ENCODE measurements at regions not wholly inside any gene's neighbourhood (a gene's known extent, or its start where the extent isn't known, plus 50 kb on each side); places are given as distances from the start of the nearest gene placed in this dataset.

DNA sequence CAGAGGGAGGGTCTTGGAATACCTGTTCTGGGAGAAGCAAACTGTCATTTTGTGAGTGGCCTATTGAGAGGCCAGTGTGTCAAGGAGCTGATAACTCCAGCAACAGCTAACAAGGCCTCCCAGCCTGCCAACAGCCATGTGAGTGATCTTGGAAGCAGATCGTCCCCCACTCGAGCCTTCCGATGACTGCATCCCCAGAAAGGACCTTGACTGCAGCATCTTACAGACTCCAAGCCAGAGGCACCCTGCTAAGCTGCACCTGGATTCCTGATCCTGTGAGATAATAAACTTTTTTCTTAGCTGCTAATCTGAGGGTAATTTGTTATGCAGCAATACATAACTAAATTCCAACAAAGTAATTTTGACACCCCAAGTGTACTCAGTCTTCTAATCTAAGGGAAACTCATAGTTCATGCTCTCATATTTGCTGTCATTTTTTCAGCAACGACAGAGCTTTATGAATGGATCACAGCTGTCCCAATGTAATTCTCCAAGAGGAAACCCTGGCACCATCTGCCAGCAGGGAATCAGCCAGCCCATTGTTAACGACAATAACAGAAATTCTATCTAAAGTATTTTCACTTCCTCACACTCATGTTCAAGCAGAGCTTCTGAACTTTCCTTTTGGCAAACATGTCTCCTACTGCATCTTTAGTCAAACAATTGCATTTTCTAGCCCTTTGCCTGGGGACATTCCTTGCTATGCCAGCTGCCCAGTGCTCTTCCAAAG is 470.2 kb upstream of the BTBD3 start:
- no peak for DNase-seq (ENCODE audit: low spot score)

DNA sequence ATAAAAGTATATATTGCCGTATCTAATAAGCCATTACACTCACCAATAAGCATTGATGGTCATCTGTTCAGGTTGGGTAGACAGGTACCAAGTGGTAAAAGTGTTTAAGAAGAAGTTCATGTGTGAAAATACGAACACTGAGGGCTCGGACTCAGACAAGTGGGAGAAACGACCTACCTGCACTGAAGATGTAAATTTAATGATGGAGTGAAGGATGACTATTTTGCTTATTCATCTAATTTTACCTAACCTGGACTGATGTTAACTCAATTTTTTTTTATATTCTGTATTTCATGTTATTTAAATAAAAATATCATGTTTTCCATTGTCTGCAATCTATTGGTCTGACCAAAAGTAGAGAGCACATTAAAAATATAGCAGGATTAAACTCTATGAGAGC is 469.1 kb upstream of the BTBD3 start:
- DNase-seq (ENCODE audit: low spot score), result no peak

DNA sequence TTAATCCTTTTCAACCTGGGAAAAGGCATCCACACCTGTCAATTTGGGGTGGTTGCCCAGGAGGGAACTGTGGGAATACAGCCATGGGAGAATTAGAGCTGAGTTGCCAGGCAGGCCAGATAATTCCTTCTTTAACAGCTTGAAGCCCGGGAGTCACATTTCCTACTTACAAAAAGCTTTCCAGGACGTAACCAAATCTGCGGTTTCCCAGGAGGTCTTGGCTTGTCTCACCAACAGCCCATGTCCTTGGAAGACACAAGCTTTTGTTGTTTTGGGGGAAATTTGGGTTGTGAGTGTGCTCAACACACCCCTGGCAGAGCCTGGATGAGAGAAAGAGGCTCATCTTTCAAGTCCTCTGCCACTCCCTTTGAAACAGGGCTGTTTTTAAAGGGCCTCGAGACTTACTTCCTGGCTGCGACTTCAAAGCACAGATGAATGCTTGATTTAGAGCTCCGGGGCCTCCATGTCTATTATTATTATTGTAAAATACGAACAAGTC is 465.9 kb upstream of the BTBD3 start:
- peak; percentile 10 for DNase-seq (ENCODE audit: low spot score)

DNA sequence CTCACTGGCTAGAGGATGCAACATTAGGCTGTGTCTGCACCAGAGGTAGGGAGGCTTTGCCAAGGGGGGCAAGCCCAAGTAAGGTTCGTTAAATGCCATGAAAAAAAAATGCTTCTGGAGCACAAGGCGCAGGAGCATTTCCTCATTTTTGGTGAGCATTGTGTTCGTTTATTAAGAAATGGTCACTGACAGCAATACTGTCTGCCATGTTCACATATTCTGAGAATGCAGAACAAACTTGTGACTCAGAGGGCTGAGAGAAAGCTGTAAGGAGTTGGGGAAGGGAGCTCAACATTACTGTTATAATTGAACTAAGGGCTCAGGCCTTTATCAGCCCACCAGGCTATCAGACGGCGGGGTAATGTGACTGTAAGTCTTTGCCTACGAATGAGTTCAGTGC is 465.4 kb upstream of the BTBD3 start:
- DNase-seq (ENCODE audit: low spot score), result no peak

DNA sequence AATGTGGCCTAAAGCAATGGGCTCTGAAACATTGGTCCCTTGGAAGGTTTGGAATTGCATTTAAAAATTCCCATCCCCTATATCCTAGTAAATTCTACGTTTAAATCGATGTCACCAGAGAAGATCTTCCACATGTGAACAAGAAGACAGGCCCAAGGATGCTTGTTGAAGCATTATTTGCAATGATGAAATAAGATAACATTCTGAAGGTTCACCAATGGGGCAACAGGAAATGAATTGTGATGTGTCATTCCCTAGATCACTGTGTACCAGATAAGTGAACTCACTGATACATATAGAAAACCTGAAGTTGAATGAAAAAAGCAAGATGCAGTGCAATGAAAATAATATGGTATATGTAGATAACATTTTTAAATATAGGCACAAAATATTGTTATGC is 464.3 kb upstream of the BTBD3 start:
- no peak for DNase-seq (ENCODE audit: low spot score)

DNA sequence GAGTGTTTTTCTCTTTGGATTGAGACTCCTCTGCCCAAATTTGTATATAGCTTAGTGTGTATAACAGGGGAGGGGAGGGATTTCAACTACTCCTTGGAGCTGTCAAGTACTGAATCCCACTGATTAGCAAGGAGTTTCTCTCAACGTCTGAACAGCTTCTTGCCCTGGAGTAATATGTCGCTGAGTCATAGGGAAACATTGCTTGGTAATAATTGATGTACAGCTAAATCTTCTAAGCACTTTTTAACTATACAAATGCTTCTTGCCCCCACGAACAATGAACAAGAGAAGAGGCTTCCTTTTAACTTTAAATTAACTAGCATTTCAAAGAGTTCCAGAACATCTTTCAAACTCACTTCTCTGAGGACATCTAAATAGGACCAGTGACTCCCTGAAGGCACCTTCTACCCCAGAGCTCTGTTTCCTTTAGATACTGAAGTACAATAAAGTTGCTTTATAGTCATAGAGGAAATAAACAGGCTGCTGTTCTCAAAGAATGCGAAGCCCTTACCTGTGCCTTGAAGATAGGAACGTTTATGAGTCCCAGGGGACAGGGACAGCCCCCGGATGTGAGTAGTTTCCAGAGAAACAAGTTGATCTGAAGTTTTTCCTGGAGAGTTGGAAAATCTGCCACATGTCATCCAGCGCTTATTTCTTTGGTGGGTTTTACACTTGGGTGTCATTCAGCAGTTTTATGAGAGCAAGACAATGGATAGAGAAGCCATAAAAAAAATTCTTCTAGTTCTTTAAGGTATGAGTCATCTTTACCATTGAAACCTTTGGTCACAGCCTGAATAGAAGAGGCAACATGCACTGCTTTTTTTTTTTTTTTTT is 462.5 kb upstream of the BTBD3 start:
- DNase-seq (ENCODE audit: low spot score), result no peak

DNA sequence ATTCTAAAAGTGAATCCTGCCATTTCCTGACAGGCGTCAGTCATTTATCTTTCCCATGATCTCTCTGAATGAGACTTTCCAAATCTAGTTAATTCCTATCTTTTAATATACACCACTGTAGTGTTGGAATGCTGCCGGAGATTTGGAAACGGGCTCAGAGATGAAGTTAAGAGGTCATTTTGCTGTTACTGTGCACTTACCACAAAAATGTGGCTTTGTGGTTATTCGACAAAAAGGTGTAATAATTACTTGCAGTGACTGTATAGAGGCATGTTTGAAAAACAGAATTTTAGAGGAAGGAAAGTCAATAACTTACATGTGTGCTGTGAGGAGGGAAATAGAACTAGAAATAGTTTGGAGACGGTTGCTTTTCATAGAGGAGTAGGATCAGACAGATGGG is 460.2 kb upstream of the BTBD3 start:
- no peak for DNase-seq (ENCODE audit: low spot score)

DNA sequence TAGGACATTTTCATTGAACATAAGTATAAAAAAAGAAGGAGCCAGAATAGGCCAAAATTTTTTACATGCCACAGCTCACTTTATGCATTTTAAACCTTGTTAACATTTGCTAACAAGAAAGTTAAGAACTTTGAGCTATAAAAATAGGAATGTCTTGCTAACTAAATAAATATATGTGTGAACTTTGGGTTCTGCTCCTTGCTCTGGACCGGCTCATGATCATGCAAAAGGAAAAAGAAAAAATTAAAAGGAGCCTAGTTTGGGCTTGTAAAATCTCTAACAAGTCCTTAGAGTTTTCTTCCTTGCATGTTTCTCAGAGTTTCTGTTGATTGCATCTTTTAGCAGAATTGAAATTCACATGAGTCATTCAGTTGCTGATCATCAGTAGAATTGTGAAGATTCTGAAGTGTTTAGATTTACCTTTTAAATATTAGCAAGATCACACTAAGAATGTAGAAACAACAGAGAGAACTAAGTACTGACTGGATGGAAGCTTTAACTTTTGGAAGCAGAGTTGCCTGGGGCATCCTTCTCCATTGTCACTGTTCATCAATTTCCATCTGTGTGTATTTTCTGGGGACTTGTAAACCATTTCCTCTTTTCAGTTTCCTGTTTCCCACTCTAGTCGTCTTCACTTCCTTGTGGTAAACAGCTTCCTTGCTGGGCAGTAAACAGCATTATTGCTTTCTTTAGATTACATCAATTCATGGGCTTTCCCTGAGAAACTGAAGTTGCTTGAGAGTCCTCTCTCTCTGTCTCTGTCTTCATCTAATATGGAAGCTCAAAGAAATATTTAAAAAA is 458.4 kb upstream of the BTBD3 start:
- no peak for DNase-seq (ENCODE audit: low spot score)

DNA sequence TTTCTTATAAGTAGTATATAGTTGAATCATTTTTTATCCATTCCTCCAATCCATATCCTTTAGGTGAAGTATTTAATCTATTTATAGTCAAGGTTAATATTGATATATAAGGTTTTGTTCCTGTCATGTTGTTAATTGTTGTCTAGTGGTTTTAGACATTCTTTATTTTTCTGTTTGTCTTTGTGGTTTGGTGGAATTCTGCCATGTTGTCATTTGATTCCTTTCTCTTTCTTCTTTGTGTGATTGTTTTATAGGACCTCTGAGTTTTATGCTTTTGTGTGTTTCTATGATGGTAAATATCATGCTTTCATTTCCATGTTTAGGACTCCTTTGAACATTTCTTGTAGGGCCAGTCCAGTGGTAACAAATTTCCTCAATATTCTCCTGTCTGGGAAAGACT is 450.3 kb upstream of the BTBD3 start:
- DNase-seq (ENCODE audit: low spot score), result no peak

DNA sequence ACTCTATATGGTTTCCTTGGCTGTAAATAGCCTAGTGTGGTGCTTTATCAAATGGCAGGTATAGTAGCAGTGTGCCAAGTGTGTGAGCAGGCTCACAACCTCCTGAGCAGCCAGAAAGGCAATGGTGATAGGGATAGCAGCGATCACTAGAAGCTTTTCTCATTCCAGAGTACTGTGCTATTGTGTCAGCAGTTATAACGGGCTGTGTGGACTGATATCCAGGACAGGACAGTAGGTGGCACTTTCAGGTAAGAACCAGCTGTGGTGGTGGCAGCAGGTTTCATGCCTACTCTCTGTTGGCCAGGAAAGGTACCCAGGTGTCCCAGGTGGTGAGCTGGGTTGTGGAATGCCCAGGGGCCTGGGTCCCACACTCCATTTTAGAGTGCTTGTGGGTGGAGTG is 448.8 kb upstream of the BTBD3 start:
- no peak for DNase-seq (ENCODE audit: low spot score)

DNA sequence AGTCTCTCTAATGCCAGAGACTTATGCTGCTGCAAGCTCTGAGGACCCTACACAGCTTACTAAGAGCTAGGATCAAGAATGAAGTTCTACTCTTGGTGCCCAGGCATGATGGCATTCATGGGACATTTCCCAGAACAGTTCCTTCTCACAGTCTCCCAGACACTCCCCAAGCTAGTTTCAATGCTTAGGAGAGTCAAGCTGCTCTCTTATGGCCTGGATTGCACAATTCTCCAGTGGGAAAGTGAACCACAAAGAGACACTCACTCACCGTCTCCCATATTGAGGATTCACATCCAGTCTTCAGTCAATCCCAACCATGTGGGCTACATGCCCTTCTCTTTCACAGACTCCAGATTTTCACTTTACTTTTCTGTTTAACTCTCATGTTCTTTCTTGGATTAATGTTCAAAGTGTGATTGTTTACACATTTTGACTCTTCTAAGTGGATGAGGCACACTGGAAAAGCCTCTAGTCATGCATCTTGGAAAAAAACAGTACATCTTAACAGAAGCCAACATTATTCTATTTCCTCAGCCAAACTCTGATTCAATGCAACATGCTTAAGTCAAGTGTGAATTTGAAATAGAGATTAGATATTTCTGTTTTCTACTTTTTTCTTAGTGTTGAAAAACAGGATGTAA is 447.8 kb upstream of the BTBD3 start:
- no peak for DNase-seq (ENCODE audit: low spot score)

DNA sequence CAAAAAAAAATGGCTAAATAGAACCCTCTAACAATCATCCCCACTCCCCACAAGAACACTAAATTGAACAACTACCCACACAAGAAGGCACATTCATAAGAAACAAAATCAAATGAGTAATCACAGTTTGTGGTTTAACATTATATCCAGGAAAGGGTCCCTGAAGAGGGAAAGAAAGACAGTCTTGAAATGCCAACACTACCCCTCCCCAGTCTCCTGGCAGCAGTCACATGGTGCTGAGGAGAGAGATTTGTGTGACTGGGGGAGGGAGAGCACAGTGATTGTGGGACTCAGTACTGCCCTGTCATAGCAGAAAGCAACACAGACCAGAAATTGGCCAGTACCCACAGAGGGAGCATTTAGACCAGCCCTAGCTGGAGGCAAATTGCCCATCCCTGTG is 443.7 kb upstream of the BTBD3 start:
- no peak for DNase-seq (ENCODE audit: low spot score)

DNA sequence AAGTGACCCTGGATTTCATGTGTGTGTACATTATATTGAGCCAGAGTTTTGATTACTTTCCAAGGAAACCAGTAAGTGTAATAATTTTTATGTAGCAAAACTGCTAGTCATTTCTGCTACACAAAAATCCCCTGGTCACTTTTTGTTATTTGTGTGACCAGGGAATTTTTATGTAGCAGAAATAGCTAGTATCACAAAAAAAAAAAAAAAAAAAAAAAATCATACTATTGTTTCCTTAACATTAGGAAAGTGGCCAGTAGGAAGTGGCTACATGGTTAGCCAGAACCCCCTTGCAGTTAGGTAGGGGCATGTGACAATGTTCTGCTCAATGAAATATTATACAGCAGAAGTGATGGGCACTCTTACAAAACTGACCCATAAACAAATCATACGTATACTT is 434.0 kb upstream of the BTBD3 start:
- no peak for DNase-seq (ENCODE audit: low spot score)

DNA sequence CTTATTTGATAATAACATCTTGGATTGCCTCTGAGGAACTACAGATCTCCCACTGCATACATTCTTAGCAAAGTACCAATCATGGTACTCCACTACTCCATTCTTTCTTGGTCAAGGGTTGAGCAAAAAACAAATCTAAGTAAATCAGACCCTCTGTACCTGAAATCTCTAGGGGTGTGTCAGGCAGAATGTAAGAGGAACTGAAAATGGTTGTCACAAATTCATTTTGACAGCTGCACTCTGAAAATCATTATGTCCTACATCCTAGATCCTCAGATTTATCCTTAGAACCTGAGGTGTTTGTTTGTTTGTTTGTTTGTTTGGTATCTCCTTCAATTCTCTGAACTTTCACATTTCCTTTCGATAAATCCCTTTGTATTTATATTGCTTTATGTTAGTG is 433.2 kb upstream of the BTBD3 start:
- no peak for DNase-seq (ENCODE audit: low spot score)

DNA sequence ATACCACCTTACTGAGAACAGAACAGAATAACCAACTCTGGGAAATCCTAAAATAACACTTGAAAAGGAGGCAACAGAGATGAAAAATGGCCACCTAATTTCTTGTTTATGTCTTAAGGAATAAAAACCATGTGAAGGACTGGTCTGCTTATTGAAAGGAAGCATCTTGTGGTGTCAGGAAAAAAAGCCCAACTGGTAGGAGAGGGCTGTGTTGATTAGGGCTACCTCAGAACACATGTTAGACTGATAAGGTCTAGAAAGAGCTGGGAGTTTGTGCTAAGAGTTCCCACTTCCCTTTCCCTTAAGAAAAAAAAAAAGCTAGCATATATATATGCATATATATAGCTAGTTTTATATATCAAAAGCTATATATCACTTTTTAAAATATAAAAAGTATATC is 425.3 kb upstream of the BTBD3 start:
- DNase-seq (ENCODE audit: low spot score), result no peak

DNA sequence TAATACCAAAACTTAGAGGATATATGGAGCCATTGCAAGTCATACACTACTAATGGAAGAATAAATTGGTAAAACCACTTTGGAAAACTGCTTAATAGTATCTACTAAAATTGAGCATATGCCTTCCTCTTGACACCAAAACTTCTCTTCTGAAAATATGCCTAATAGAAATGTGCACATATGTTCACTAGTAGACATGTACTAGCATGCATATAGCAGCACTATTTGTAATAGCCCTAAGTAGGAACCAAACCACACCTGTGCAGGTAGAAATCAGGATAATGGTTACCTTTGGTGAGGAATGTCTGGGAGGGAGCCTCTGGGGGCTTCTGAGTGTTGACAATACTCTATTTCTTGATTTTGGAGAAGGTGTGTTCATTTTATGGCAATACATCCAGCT is 424.8 kb upstream of the BTBD3 start:
- no peak for DNase-seq (ENCODE audit: low spot score)

DNA sequence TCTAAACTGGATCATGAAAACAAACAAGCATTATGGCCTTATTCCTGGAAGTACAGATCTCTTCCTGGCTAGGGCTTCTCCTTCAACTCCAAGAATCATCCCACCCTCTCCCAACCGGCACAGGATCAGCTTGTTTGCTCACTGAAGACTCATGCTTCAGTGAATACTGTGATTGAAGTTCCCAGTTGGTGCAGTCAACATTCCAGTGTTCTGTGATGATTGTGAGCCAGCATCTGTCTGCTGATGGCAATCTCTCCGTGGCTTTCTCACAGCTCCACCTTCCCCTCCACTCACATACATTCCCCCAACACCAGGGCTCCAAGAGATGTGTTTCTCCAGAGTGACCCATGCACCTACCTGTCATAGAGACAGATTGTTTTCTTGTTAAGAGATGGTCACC is 421.3 kb upstream of the BTBD3 start:
- DNase-seq (ENCODE audit: low spot score), result no peak

DNA sequence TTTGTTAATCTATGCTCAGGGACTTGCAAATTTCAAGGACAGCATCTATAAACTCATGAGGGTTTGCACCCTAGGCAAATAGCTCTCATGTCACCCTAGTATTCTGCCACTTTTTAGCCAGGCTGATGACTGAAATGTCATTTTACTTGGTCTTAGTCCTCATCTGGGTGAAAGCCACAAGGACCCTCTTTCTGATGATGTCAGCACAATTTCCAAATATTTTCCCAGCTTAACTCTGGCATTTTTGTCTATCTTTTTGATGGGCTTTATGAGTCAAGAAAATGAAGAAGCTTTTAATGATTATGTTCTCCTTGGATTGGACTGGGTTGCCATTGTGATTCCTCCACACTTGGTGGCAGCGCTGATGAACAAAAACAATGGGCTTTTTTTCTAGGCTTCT is 420.1 kb upstream of the BTBD3 start:
- peak; percentile 43 for DNase-seq (ENCODE audit: low spot score)

DNA sequence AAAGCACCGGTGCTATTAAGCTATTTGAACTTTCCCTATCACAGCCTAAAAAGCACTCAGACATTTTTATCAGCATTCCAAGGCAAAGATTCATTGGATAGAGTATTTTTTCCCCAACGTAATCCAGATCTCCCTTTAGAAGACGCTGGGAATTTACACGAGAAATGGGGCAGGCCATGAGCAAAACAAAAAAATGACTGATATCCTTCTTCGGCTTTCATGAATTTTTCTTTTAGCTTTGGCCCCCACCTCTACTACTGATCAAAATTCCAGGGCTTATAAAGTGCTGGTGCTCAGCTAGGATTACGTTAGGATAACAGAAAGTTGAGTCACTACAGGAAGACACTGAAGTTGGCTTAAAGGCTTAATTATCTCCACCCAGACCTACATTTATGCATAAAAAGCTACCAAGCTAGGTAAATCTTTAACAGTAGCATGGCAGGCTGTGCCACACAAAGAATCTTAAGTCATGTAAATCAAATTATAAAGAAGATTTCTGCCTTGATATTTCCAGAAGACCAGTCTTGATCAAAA is 418.5 kb upstream of the BTBD3 start:
- no peak for DNase-seq (ENCODE audit: low spot score)

DNA sequence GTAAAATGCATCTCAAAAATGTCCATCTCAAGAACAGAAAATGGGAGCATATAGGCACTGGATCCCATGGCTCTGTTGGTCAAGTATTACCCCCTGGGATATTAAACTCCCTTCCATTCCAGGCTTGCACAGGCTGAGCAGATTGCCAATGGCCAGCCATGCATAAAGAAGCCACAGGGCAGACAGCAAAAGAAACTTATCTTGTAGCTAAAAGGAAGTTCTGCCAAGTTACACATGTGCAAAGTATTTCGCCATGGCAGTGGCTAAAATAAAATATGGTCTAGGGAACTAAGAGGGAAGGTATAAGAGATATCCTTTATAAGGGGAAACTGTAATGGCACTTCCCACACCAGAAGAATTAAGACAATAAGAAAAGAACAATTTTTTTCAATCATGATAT is 415.6 kb upstream of the BTBD3 start:
- no peak for DNase-seq (ENCODE audit: low spot score)

DNA sequence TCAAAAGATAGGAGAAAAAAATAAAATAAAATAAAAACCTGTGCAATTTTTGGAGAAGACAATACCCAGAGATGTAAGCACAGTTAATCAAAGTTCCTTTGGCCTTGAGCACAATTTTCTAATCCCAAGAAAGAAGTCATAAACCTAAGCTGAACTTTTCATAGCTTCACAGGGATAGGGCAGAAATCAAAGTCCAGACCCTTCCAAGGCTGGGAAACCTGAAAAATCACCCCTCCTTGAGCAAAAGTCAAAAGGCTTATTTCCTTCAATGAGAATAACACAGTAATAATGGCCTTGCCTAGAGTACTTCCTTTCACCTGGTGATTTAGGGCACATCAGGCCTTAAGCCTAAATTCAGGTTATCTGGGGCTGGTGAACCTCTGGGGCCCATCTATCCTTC is 415.0 kb upstream of the BTBD3 start:
- no peak for DNase-seq (ENCODE audit: low spot score)

DNA sequence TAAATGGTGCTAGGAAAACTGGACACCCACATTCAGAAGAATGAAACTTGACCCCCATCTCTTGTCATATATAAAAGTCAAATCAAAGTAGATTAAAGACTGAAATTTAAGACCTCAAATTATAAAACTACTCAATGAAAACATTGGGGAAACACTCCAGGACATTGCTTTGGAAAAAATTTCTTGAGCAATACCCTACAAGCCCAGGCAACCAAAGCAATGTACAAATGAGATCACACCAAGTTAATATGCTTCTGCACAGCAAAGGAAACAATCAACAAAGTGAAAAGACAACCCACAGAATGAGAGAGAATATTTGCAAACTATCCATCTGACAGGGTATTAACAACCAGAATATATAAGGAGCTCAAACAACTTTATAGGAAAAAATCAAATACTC is 407.9 kb upstream of the BTBD3 start:
- no peak for DNase-seq (ENCODE audit: low spot score)

Data from pons (tissue), 1 donor.